GM23338 (cell line): ENCODE measurements at regions not wholly inside any gene's neighbourhood (a gene's known extent, or its start where the extent isn't known, plus 50 kb on each side); places are given as distances from the start of the nearest gene placed in this dataset.

Source experiments
- ATAC-seq: fragments of 200-7000 bp; cut with Tn5 transposase; 3 replicates; pipeline ENCODE4 v1.9.1; 2020
- DNase-seq: peaks from one replicate; pipeline ENCODE4 v3.0.0-alpha.2; 2015; ENCODE audit warnings: low spot score
- H2AFZ ChIP-seq: fragments of 200-600 bp; sonication (generic); 2 replicates; pipeline ENCODE4 v1.8.0; 2016; ENCODE audit warnings: antibody characterized with exemption, mild to moderate bottlenecking, moderate library complexity
- H3F3A ChIP-seq: fragments of 200-600 bp; sonication (generic); replicated peaks from 2 replicates; pipeline ENCODE4 v1.8.0; 2017; ENCODE audit warnings: antibody characterized with exemption, mixed run types, low read depth
- H3K27ac ChIP-seq: fragments of 200-600 bp; sonication (generic); 2 replicates; pipeline ENCODE4 v1.6.1; 2016; ENCODE audit warnings: low read depth
- H3K27me3 ChIP-seq: fragments of 200-600 bp; sonication (generic); 2 replicates; pipeline ENCODE4 v1.8.0; 2016; ENCODE audit warnings: mild to moderate bottlenecking, mixed run types, moderate library complexity; ENCODE audit not compliant: insufficient read depth
- H3K36me3 ChIP-seq: fragments of 200-600 bp; sonication (generic); 2 replicates; pipeline ENCODE4 v1.8.0; 2016; ENCODE audit warnings: mild to moderate bottlenecking; ENCODE audit not compliant: insufficient read depth
- H3K4me1 ChIP-seq: fragments of 200-600 bp; sonication (generic); 2 replicates; pipeline ENCODE4 v1.8.0; 2016; ENCODE audit warnings: mild to moderate bottlenecking, moderate library complexity; ENCODE audit not compliant: insufficient read depth
- H3K4me2 ChIP-seq: fragments of 200-600 bp; sonication (generic); 2 replicates; pipeline ENCODE4 v1.7.1; 2017; ENCODE audit warnings: mixed run types
- H3K4me3 ChIP-seq: fragments of 200-600 bp; sonication (generic); 2 replicates; pipeline ENCODE4 v1.6.1; 2016; ENCODE audit warnings: mixed run types
- H3K79me2 ChIP-seq: fragments of 200-600 bp; sonication (generic); replicated peaks from 2 replicates; pipeline ENCODE4 v1.8.0; 2017; ENCODE audit warnings: mild to moderate bottlenecking; ENCODE audit not compliant: insufficient read depth
- H3K9me2 ChIP-seq: fragments of 200-600 bp; sonication (generic); 2 replicates; pipeline ENCODE4 v1.8.0; 2017; ENCODE audit not compliant: insufficient read depth
- H4K20me1 ChIP-seq: fragments of 200-600 bp; sonication (generic); replicated peaks from 2 replicates; pipeline ENCODE4 v1.8.0; 2017; ENCODE audit warnings: mild to moderate bottlenecking; ENCODE audit not compliant: insufficient read depth
- H3K27ac Mint-ChIP-seq: 2 replicates; pipeline ENCODE4 v1.8.0; 2020; ENCODE audit warnings: inconsistent platforms, mild to moderate bottlenecking, moderate library complexity, mixed read lengths
- H3K27me3 Mint-ChIP-seq: 3 replicates; pipeline ENCODE4 v1.8.0; 2022; ENCODE audit warnings: low read depth, mild to moderate bottlenecking, moderate library complexity, mixed read lengths, inconsistent platforms; ENCODE audit not compliant: insufficient read depth, poor library complexity
- H3K36me3 Mint-ChIP-seq: 3 replicates; pipeline ENCODE4 v1.8.0; 2021; ENCODE audit warnings: low read depth, mild to moderate bottlenecking, inconsistent platforms, moderate library complexity, mixed read lengths
- H3K4me1 Mint-ChIP-seq: 3 replicates; pipeline ENCODE4 v1.8.0; 2020; ENCODE audit warnings: mild to moderate bottlenecking, inconsistent platforms, mixed read lengths
- H3K4me3 Mint-ChIP-seq: 3 replicates; pipeline ENCODE4 v1.8.0; 2021; ENCODE audit warnings: moderate library complexity, mild to moderate bottlenecking, inconsistent platforms, mixed read lengths
- H3K9me3 Mint-ChIP-seq: 3 replicates; pipeline ENCODE4 v1.8.0; 2020; ENCODE audit warnings: moderate library complexity, mild to moderate bottlenecking, inconsistent platforms, mixed read lengths
- CTCF ChIP-seq, 2 experiments: fragments of 200-600 bp in 1 of 2; sonication (generic) in 1 of 2; conservative IDR thresholded peaks; 2 replicates each; pipeline versions ENCODE4 v1.5.1 to v1.6.1; 2016 to 2017; ENCODE audit warnings: antibody characterized with exemption in 2 of 2, low read depth in 2 of 2, mild to moderate bottlenecking in 2 of 2, moderate library complexity in 1 of 2
- ETS1 ChIP-seq: IDR thresholded peaks from 2 replicates; pipeline ENCODE4 v1.6.1; 2016; ENCODE audit warnings: antibody characterized with exemption
- EZH2 ChIP-seq: fragments of 200-600 bp; sonication (generic); IDR thresholded peaks from one replicate; pipeline ENCODE4 v1.8.0; 2017; ENCODE audit warnings: antibody characterized with exemption, mild to moderate bottlenecking, low read depth; ENCODE audit not compliant: unreplicated experiment
- JUNB ChIP-seq: IDR thresholded peaks from one replicate; pipeline ENCODE4 v1.6.1; 2016; ENCODE audit warnings: antibody characterized with exemption; ENCODE audit not compliant: unreplicated experiment
- NANOG ChIP-seq: IDR thresholded peaks from 2 replicates; pipeline ENCODE4 v1.6.1; 2016; ENCODE audit warnings: antibody characterized with exemption, borderline replicate concordance
- REST ChIP-seq: IDR thresholded peaks from one replicate; pipeline ENCODE4 v1.6.1; 2018; ENCODE audit warnings: antibody characterized with exemption; ENCODE audit not compliant: unreplicated experiment
- STAT1 ChIP-seq: IDR thresholded peaks from one replicate; pipeline ENCODE4 v1.6.1; 2016; ENCODE audit warnings: antibody characterized with exemption; ENCODE audit not compliant: unreplicated experiment
- ZNF114 ChIP-seq: fragments of 250-450 bp; sonication (Bioruptor Pico); IDR thresholded peaks from 2 replicates; pipeline ENCODE4 v1.5.0; 2020; ENCODE audit warnings: mild to moderate bottlenecking, moderate library complexity
- ZNF331 ChIP-seq: fragments of 250-450 bp; sonication (Bioruptor Pico); IDR thresholded peaks from 2 replicates; pipeline ENCODE4 v1.5.0; 2020; ENCODE audit warnings: low read depth, mild to moderate bottlenecking, moderate library complexity

DNA sequence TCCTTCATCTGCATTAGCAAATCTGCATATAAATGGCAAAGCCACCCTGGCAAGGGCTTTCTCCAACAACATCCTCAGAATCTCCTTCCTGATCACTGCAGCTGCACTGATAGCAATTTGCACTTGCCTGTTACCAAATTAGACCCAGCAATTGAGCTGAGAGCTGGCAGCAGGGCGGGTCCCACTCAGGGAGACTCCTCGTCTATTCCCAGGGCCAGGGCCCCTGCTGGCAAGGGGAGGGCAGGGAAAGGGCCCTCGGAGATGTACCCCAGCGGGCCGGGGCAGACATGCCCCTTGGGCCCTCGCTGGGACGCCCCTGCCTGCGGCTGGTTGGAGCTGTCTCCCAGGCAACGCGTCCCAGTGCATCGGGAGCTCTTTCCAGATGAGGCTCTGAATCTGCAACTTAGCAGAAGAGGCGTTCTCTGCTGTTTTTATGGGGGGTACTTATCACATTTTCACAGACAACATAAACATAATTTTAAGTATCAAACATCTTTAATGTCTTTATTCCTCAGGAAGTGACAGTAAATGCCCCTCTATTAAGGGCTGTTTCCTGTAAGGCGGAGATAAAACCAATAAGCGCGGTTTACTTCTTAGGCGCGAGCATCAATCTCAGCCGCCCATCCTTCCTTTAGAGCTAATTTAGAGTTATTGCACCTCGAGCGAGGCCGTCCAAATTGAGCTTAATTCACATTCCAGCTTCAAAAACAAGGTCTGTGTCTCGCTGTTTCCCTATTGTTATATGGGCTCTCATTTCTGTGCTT lies 249.0 kb upstream of the PPP2R2D start (continued):
- TF ChIP-seq ZNF114 (CRISPR knock-in tag): no peak

- TF ChIP-seq NANOG (no peak), ETS1 (no peak), EZH2 (no peak), STAT1 (no peak), REST (no peak), ZNF331 (CRISPR knock-in tag) (no peak), JUNB (no peak), CTCF (conservative IDR thresholded peaks at IDR 0.05; ENCODE audit: low read depth in 2 of 2) (no peak)
- no peaks in the 10 kb centered on the region; the same call in 2 of the 3 replicates for H3K9me3 Mint-ChIP-seq
- peaks cover 21% of the 10 kb centered on the region for H3K4me1 ChIP-seq
- peak overlapping the region; percentile 76 for H3K4me2 ChIP-seq
- H3K4me3 ChIP-seq: peak overlapping the region; percentile 44; the same call in 1 of the 2 replicates
- no peaks in the 10 kb centered on the region for H3K9me2 ChIP-seq
- no peak overlapping the region for H3K27ac Mint-ChIP-seq
- ATAC-seq (peak; percentile 10), DNase-seq (no peak)
- peaks cover 18% of the 10 kb centered on the region for H3K27me3 Mint-ChIP-seq
- H3K36me3 Mint-ChIP-seq: no peaks in the 10 kb centered on the region
- peak overlapping the region; percentile 10; the same call in 1 of the 2 replicates for H3K27ac ChIP-seq
- peaks cover 54% of the 10 kb centered on the region for H3K4me1 Mint-ChIP-seq
- H2AFZ ChIP-seq: peak overlapping the region; percentile 93
- no peaks in the 10 kb centered on the region for H3K79me2 ChIP-seq
- no peak overlapping the region for H3K4me3 Mint-ChIP-seq
- H4K20me1 ChIP-seq: no peaks in the 10 kb centered on the region
- no peaks in the 10 kb centered on the region for H3K36me3 ChIP-seq
- peaks cover 12% of the 10 kb centered on the region; the same call in 1 of the 2 replicates for H3F3A ChIP-seq
- H3K27me3 ChIP-seq: no peaks in the 10 kb centered on the region
Observed at GRCh38 chr10:131652438-131653139, 248.2 kb upstream of the PPP2R2D start.
